ENCODE measurements at regions not wholly inside any gene's neighbourhood (a gene's known extent, or its start where the extent isn't known, plus 50 kb on each side); places are given as distances from the start of the nearest gene placed in this dataset.
"Not testable (repeated sequence)": the region's sequence is repeated elsewhere in the genome, so short reads cannot be mapped to it uniquely, and the experiment has no call there.

- DNase-seq (no peak), ATAC-seq (no peak)
- intact Hi-C loops (cut with DNase I), result no loop called here
These were observed 55.4 kb upstream of the GRPR start for GRCh38 chrX:16067886-16068515.

GRCh38 chrX:16063921-16064320 lies 59.4 kb upstream of the GRPR start:
- no peak for DNase-seq
- intact Hi-C loops (cut with DNase I), result no loop called here
- ATAC-seq, result no peak

DNA sequence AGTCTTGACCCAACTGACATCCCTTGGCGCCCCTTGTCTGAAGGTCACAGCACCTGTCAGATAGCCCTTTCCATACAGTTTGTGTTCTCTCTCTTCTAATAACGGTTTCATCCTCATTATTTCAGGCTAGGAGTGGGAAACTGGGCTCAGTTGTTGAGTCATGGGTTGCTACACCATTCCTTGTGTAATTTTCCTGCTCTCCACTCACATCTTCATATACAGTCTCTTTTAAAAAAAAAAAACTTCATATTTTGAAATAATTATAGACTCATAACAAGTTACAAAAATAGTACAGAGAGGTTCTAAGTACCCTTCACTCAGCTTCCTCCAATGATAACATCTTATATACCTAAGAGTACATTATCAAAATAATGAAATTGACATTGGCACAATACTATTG lies 60.2 kb upstream of the GRPR start:
- no peak for ATAC-seq
- intact Hi-C loops (cut with DNase I), result no loop called here
- DNase-seq, result no peak

DNA sequence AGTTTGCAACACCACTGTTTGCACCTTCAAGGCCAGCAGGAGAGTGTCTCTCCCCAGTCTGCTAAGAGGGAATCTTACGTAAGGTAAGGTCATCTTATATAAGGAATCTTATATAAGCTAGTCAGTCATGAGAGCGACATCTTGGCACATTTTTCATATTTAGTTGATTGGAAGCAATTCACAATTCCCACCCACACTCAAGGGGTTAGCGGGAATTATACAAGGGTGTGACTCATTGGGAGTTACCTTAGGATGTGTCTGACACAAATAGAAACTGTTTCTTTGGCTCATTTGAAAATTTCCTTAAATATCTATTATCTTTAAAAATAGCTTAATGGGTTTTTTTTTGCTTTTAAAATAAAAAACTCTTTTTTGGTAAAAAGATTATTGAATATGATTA lies 62.1 kb upstream of the GRPR start:
- ATAC-seq (no peak), DNase-seq (no peak)
- intact Hi-C loops (cut with DNase I), result no loop called here

- no peak for ATAC-seq
- DNase-seq, result no peak
- intact Hi-C loops (cut with DNase I), result no loop called here
These were observed 63.1 kb upstream of the GRPR start for GRCh38 chrX:16060252-16060651.

DNA sequence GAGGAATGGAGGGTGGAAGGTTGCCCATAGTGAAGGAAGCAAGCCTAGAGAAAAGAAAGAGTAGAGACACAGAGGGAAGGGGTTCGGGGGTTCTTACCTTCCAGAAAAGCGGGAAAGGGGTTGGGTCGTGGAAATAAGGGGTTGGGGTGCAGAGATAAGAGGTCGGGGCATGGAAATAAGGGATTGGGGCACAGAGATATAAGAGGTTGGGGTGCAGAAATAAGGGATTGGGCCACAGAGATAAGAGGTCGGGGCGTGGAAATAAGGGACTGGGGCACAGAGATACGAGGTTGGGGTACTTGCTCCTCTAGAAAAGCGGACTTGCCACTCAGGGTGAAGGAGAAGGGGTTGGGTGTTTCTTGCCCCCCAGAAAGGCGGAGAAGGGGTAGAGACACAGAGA lies 74.2 kb upstream of the GRPR start:
- ATAC-seq; DNase-seq; intact Hi-C loops (cut with DNase I): not testable (repeated sequence)

- no peak for ATAC-seq
- intact Hi-C loops (cut with DNase I), result no loop called here
- no peak for DNase-seq
These were observed 80.4 kb upstream of the GRPR start for GRCh38 chrX:16042980-16043379.

GRCh38 chrX:16039834-16040233 lies 83.5 kb upstream of the GRPR start:
- intact Hi-C loops (cut with DNase I), result no loop called here
- ATAC-seq (no peak), DNase-seq (no peak)

DNA sequence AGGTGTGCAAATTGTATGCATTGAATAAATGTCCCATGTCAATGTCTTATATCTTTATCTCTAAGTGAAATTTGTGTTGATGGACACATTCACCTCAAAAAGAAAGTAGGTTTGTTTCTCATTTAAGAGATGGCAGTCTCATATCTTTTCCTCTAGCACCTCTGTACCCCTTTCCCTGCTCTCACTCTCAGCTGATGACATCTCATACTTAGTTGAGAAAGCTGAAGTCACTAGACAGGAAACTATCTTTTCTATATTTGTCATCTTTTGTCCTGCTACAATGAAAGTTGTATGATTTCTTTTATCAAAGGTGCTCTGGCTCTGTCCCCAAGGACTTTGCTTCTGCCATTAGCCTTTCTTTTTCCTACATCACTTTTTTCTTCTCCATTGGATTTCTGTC lies 84.0 kb upstream of the GRPR start:
- intact Hi-C loops (cut with DNase I), result no loop called here
- ATAC-seq, result no peak

DNA sequence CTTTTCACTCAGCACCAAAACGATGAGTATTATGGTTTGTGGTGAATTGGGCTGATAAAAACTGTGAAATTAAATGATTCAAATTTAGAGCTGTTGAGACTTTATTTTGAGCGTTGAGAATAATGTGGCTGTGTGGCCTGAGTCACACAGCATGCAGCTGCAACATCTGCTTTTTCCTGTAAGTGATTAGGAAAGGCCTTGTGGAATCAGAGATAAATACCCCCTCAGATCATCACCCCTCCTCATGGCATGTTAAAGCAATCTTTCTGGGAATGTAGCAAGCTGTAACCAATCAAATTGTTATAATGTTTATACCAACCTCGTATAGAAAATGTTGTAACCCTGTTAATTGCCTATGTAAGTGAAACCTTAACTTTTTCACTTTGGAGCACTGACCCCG lies 90.0 kb upstream of the GRPR start:
- DNase-seq (no peak), ATAC-seq (no peak)
- intact Hi-C loops (cut with DNase I), result no loop called here

More for the DNA sequence above, 84.0 kb upstream of the GRPR start:
- no peak for DNase-seq

DNA sequence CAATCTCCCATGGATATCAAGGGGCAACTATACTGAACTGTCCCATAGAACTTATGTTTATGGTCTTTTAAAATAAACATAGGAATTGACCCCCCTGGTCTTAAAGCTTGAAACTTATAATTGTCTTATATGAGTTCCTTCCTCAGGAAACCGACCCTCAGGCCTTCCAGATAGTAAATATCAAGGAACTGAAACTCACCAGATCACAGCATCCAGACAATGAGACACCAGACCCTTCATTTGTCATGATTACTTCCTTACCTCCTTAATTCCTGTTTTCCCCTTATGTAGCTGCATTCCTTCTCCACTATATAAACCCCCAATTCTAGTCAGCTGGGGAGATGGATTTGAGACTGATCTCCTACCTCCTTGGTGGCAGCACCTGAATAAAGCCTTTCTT lies 94.8 kb upstream of the GRPR start:
- ATAC-seq, result no peak

GRCh38 chrX:16023790-16024734 lies 99.3 kb upstream of the GRPR start:
- no peak for DNase-seq
- intact Hi-C loops (cut with DNase I), result no loop called here
- no peak for ATAC-seq

More for the DNA sequence above, 94.8 kb upstream of the GRPR start:
- intact Hi-C loops (cut with DNase I), result no loop called here
- no peak for DNase-seq

DNA sequence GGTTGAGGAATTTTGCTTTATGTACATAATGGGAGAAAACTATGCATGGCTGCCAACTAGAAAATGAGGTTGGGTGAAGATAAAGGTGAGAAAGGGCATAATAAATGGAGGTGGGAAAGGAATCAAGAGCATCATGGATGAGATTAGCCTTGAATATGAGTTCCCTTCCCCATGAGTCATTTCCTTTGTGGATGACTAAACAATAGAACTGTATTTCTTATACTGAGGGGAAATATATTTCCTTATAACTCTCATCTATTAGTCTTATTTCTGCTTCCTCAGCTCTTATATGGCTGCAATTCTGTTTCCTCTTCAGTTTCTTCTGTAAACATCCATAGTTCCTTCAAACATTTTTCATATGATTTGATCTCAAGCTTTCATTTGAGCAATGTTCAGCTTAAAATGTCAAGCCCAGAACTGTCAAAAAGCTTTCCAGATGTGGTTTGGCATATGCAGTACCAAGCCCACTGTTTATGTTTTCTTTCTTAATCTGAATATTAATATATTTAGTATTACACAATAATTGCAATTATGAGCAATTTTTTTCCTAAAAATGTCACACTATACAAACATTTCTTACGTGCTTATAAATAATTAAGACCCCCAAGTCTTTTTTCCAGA lies 100.7 kb upstream of the GRPR start:
- DNase-seq (no peak), ATAC-seq (no peak)
- intact Hi-C loops (cut with DNase I), result no loop called here

- intact Hi-C loops (cut with DNase I), result no loop called here
- ATAC-seq (no peak), DNase-seq (no peak)
These were observed 105.1 kb upstream of the GRPR start for GRCh38 chrX:16018291-16018690.

DNA sequence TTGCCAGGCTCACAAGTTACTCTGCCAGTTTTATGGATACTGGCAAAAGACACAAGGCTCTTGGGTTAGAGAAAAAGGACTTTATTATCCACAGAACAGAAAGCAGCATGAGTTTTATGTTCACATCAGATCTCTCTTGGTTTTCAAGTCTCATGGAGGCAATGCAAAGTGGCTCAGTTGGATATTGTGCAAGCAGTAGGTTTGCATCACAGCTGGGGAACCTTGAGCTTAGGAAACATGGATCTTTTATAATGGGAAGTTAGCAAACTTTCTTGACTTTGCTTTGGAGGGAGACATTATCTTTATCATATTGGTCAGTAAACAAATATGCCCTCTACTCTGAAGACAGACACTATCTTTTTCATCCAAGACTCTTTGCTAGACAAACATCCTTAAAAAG lies 109.2 kb upstream of the GRPR start:
- intact Hi-C loops (cut with DNase I), result no loop called here
- ATAC-seq (no peak), DNase-seq (no peak)

- no peak for ATAC-seq
- intact Hi-C loops (cut with DNase I), result no loop called here
These were observed 111.1 kb upstream of the GRPR start for GRCh38 chrX:16012250-16012649.

GRCh38 chrX:16005917-16006316 lies 117.4 kb upstream of the GRPR start:
- intact Hi-C loops (cut with DNase I), result no loop called here
- ATAC-seq (no peak), DNase-seq (no peak)

More at GRCh38 chrX:16012250-16012649, 111.1 kb upstream of the GRPR start:
- no peak for DNase-seq

GRCh38 chrX:16002185-16002584 lies 121.2 kb upstream of the GRPR start:
- ATAC-seq (no peak), DNase-seq (no peak)
- intact Hi-C loops (cut with DNase I), result no loop called here

- intact Hi-C loops (cut with DNase I), result no loop called here
- DNase-seq, result no peak
- ATAC-seq, result no peak
These were observed 125.0 kb upstream of the GRPR start for GRCh38 chrX:15998350-15998749.

DNA sequence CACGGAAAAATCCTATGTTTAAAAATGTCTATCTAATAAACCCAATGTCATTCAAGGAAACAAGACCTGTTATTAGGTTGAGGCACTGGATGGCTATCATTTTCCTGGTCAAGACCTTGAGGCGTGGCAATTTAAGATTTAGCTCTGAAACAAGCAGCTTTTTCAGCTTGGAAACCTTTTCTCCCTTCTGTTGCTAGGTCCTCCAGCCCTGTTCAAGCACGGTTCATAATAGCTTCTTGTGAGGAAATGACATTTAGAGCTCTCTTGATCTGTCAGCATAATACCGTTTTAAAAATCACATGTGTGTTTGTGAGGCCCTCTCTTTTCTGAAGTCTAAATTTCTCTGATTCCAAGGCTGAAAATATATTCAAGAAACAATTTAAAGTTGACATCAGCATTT lies 133.6 kb upstream of the GRPR start:
- intact Hi-C loops (cut with DNase I), result no loop called here
- DNase-seq (no peak), ATAC-seq (no peak)
